Stimulated activated CD4-positive, alpha-beta T cell treated with anti-CD3 and anti-CD28 coated beads, TNF-alpha, amount 100 ng/mL, for 24 hours (primary cell): ENCODE measurements at regions not wholly inside any gene's neighbourhood (a gene's known extent, or its start where the extent isn't known, plus 50 kb on each side); places are given as distances from the start of the nearest gene placed in this dataset.
"Not testable (repeated sequence)": the region's sequence is repeated elsewhere in the genome, so short reads cannot be mapped to it uniquely, and the experiment has no call there.

Experiments used
- DNase-seq, 3 experiments: peaks; one replicate each; pipeline ENCODE4 v3.0.0-alpha.2; 2020; ENCODE audit warnings: low read depth in 3 of 3

- no peak for DNase-seq
These were observed 214.8 kb upstream of the UBL3 start for GRCh38 chr13:30065181-30065580.

DNA sequence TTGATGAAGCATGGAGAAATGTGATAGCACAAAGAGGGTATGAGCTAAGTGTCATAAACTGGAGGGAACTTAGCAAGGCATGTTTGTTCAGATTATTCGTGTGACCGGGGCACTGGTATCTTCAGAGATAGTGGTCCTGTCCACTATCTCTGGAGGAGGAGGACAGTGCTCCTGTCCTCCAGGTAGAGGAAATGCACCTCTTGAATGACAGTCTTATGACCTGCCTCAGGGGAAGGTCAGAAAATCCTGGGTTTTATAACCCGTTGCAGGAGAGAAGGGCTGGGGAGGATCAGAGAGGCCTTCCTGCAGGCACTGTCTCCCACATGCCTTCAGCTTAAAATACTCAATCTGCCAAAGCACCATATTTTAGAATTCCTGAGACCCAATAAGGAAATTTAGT, 213.5 kb upstream of the UBL3 start:
- no peak for DNase-seq

DNA sequence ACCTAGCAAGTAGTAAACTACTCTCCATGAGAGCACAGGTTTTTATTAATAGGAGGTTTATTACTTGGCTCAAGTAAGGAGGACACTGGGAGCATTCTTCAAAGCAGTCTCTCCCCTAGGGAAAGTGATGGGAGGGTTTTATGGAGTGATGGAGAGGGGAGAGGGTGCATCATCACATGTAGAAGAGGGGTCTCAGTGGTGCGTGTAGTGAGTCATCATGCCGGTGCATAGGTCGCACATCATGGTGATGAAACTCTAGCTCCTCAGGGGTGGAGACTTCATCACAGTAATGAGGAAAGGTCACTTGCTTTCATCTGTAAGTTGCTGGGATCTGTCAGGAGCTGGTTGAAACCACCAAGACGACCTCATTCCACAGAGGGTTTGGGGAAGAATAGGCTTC, 210.8 kb upstream of the UBL3 start:
- no peak for DNase-seq

DNA sequence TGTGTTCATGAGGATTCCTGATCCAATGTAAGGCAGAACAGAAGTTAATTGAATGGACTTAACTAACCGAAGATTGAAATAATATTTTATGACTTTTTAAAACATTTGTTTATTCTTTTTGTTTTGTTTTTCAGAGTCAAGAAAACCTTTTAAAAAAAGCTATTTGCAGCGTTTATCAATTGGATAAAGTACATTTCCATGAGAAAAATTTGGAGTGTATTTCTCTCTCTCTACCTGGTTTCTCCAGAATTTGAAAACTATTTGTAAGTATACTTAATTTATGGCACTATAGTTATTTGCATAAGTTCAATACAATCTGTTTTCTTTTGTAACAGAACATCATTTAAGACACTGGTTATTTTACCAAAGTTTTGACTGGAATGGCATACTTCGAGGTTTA, 208.0 kb upstream of the UBL3 start:
- DNase-seq = no peak

DNA sequence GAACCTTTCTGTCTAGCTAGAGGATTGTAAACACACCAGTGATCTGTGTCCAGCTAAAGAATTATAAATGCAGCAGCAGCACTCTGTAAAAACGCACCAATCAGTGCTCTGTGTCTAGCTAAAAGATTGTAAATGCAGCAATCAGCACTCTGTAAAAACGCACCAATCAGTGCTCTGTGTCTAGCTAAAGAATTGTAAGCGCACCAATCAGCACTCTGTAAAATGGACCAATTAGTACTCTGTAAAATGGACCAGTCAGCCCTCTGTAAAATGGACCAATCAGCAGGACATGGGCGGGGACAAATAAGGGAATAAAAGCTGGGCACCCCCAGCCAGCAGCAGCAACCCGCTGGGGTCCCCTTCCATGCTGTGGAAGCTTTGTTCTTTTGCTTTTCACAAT, 204.1 kb upstream of the UBL3 start:
- not testable (repeated sequence) for DNase-seq

DNA sequence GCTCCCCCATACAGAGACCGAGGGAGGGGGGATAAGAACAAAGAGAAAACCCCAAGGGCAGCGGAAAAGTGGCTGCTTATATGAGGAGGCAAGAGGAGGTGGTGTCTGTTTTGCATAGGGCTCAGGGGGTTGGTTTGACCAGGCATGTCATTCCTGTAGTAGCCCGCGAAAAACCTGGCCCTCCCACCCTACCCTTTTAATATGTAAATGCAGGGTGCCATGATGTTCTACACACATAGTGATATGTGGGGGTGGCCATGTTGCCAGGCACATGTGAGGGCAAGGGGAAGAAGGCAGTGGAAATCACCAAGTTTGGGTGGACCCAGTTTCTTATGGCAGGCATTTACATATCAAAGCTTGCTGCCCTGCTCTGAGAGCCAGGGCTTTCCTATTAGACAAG, 203.5 kb upstream of the UBL3 start:
- DNase-seq = no peak

- DNase-seq = no peak
These were observed 201.7 kb upstream of the UBL3 start for GRCh38 chr13:30052120-30052519.

- no peak for DNase-seq
These were observed 201.2 kb upstream of the UBL3 start for GRCh38 chr13:30051531-30052060.

GRCh38 chr13:30049692-30050091, 199.3 kb upstream of the UBL3 start:
- DNase-seq = no peak

GRCh38 chr13:30047154-30047874, 196.9 kb upstream of the UBL3 start:
- DNase-seq = no peak

- no peak for DNase-seq
These were observed 195.7 kb upstream of the UBL3 start for GRCh38 chr13:30045916-30046704.

DNA sequence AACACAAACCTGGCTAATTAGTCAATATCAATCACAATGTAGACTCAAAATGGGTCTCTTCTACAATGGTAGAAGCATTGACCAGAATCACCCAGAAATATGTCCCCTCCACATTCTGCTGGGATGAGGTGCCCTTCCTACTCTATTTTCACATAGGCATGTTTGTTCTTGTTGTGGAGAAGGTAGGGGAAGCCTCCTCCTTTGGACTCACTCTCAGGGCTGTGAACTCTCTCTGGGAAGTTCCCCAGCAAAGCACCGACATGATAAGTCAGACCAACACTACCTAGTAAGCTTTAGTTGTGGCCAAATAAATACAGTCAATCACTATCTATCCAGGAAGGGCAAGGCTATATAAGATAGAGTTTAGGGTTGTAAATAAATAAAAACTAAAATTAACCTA, 194.5 kb upstream of the UBL3 start:
- DNase-seq = no peak

- DNase-seq = no peak
These were observed 193.2 kb upstream of the UBL3 start for GRCh38 chr13:30043631-30043925.

GRCh38 chr13:30042891-30043630, 192.6 kb upstream of the UBL3 start:
- no peak for DNase-seq

- DNase-seq = no peak
These were observed 191.9 kb upstream of the UBL3 start for GRCh38 chr13:30042272-30042671.

- DNase-seq = no peak
These were observed 189.1 kb upstream of the UBL3 start for GRCh38 chr13:30039511-30039911.

DNA sequence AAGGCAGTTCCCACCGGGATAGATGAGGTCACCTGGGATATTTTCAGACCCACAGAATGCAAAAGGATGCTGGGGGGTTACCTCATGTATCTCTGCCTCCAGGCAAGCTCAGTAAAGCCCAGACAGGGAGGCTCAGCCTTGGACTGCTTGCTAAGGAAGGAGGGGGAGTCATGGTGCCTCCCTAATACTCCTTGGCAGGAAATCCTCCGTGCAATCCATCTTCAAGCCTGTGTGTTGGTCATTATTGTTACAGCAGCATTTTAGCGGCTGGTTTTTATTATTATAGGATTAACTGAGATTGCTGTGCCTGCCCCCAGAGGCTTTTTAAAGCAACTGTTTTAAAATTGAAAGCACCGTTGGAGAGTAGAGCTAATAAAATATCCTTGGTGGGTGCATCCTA, 188.5 kb upstream of the UBL3 start:
- DNase-seq = no peak

GRCh38 chr13:30037766-30038165, 187.3 kb upstream of the UBL3 start:
- no peak for DNase-seq

GRCh38 chr13:30037306-30037705, 186.9 kb upstream of the UBL3 start:
- DNase-seq = no peak

- DNase-seq = no peak
These were observed 184.0 kb upstream of the UBL3 start for GRCh38 chr13:30034458-30034795.

GRCh38 chr13:30033681-30034457, 183.5 kb upstream of the UBL3 start:
- no peak for DNase-seq

GRCh38 chr13:30032263-30032662, 181.8 kb upstream of the UBL3 start:
- no peak for DNase-seq
